ENCODE measurements at regions not wholly inside any gene's neighbourhood (a gene's known extent, or its start where the extent isn't known, plus 50 kb on each side); places are given as distances from the start of the nearest gene placed in this dataset.

DNA sequence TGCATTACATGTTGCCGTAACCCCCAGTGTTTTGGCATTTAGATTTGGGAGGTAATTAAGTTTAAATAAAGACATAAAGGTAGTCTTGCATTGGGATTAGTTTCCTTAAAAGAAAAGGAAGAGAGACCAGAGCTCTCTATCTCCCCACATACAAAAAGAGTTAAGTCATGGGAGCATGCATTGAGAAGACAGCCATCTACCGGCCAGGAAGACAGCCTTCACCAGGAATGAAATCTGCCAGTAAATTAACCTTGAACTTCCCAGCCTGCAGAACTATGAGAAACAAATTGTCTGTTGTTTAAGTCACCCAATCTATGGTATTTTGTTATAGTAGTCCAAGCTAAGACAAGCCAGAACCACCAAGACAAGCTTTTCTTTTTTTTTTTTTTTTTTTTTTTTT is 567.0 kb upstream of the CDH18 start:
- Mint-ChIP-seq H3K4me1 (no peaks in the 10 kb centered on the region), H3K36me3 (ENCODE audit: low read depth) (no peaks in the 10 kb centered on the region), H3K4me3 (no peak overlapping the region), H3K27ac (no peak overlapping the region), H3K27me3 (no peaks in the 10 kb centered on the region), H3K9me3 (peaks cover 2% of the 10 kb centered on the region)
- no peak for ATAC-seq (ENCODE audit: low read depth)
- TF ChIP-seq, protein P1, sequence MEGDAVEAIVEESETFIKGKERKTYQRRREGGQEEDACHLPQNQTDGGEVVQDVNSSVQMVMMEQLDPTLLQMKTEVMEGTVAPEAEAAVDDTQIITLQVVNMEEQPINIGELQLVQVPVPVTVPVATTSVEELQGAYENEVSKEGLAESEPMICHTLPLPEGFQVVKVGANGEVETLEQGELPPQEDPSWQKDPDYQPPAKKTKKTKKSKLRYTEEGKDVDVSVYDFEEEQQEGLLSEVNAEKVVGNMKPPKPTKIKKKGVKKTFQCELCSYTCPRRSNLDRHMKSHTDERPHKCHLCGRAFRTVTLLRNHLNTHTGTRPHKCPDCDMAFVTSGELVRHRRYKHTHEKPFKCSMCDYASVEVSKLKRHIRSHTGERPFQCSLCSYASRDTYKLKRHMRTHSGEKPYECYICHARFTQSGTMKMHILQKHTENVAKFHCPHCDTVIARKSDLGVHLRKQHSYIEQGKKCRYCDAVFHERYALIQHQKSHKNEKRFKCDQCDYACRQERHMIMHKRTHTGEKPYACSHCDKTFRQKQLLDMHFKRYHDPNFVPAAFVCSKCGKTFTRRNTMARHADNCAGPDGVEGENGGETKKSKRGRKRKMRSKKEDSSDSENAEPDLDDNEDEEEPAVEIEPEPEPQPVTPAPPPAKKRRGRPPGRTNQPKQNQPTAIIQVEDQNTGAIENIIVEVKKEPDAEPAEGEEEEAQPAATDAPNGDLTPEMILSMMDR (IDR thresholded peaks at IDR 0.05), result no peak
- no peak for DNase-seq
- CTCF ChIA-PET, result no interaction called here
- POLR2A ChIA-PET, result no interaction called here
- intact Hi-C loops (cut with micrococcal nuclease), result no loop called here

DNA sequence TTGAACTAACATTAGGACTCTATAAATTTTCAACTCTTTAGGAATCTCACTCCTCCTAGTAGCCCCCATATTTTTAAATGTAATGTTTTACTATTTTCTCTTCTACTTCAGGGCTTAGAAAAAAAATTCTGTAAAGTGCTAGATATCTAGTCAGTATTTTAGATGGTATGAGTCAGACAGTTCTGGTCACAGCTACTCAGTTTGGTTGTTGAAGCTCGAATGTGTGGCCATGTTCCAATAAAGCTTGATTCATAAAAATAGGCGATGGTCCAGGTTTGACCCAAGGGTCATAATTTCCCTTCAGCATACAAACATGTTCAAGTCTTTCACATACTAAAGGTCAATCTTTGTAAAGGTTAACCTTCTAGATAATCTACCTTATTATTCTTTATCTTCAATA is 566.0 kb upstream of the CDH18 start:
- H3K27me3 Mint-ChIP-seq, result no peaks in the 10 kb centered on the region
- no peak overlapping the region for H3K4me3 Mint-ChIP-seq
- TF ChIP-seq, protein P1 (IDR thresholded peaks at IDR 0.05), result no peak
- H3K9me3 Mint-ChIP-seq, result peaks cover 2% of the 10 kb centered on the region
- ATAC-seq (ENCODE audit: low read depth), result no peak
- intact Hi-C loops (cut with micrococcal nuclease), result no loop called here
- no peak for DNase-seq
- no peak overlapping the region for H3K27ac Mint-ChIP-seq
- CTCF ChIA-PET, result no interaction called here
- H3K4me1 Mint-ChIP-seq, result no peaks in the 10 kb centered on the region
- H3K36me3 Mint-ChIP-seq (ENCODE audit: low read depth), result no peaks in the 10 kb centered on the region
- POLR2A ChIA-PET, result no interaction called here

GRCh38 chr5:20537911-20538703 is 550.1 kb upstream of the CDH18 start:
- Mint-ChIP-seq H3K36me3 (ENCODE audit: low read depth) (no peaks in the 10 kb centered on the region), H3K9me3 (peaks cover 2% of the 10 kb centered on the region), H3K27me3 (no peaks in the 10 kb centered on the region), H3K27ac (no peak overlapping the region), H3K4me1 (no peaks in the 10 kb centered on the region), H3K4me3 (no peak overlapping the region)
- DNase-seq (no peak), ATAC-seq (ENCODE audit: low read depth) (no peak)
- TF ChIP-seq, protein P1 (IDR thresholded peaks at IDR 0.05), result no peak
- CTCF ChIA-PET, result no interaction called here
- intact Hi-C loops (cut with micrococcal nuclease), result no loop called here
- POLR2A ChIA-PET, result no interaction called here

DNA sequence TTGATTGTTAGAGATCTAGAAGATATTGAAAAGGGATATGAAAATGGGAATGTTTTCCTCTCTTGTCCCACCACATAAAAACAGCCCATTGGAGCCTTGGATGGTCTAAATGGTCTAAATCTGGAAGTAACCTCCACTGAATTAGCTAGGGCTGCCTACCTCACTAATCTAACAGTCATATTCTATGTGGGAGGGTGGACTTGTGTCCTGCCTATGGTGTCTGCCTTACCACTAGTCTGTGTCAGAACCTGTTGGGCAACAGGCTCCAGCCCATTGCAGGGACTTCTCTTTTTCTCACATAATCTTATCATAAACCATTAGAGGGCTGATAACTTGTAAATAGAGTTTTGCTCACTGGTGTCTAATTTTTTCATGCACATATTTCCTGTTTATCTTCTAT is 548.8 kb upstream of the CDH18 start:
- TF ChIP-seq, protein P1 (IDR thresholded peaks at IDR 0.05), result no peak
- Mint-ChIP-seq H3K27ac (no peak overlapping the region), H3K4me3 (no peak overlapping the region), H3K9me3 (peaks cover 6% of the 10 kb centered on the region), H3K4me1 (no peaks in the 10 kb centered on the region), H3K36me3 (ENCODE audit: low read depth) (no peaks in the 10 kb centered on the region), H3K27me3 (no peaks in the 10 kb centered on the region)
- no peak for DNase-seq
- intact Hi-C loops (cut with micrococcal nuclease), result no loop called here
- CTCF ChIA-PET, result no interaction called here
- no peak for ATAC-seq (ENCODE audit: low read depth)
- POLR2A ChIA-PET, result no interaction called here

DNA sequence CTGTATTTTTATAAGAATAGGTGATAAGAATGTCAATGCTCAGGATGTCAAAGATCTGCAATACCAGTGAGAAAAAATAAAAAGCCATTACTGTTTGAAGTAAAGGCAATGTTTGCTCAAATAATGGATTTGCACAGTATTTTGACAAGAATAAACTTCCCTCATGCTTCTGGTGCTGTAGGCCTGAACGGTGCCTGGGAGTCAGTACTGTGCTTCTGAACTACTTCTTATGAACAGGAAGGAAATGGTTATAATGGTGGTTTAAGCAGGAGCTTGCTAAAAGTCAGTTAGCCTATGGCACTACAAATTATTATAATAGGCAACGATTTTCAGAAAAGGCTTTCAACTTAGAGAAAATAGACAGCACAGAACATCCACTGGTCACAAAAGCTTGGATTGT is 548.3 kb upstream of the CDH18 start:
- Mint-ChIP-seq H3K4me3 (no peak overlapping the region), H3K36me3 (ENCODE audit: low read depth) (no peaks in the 10 kb centered on the region), H3K9me3 (peaks cover 6% of the 10 kb centered on the region), H3K27me3 (no peaks in the 10 kb centered on the region), H3K27ac (no peak overlapping the region), H3K4me1 (no peaks in the 10 kb centered on the region)
- intact Hi-C loops (cut with micrococcal nuclease), result no loop called here
- POLR2A ChIA-PET, result no interaction called here
- no peak for ATAC-seq (ENCODE audit: low read depth)
- no peak for DNase-seq
- CTCF ChIA-PET, result no interaction called here
- TF ChIP-seq, protein P1 (IDR thresholded peaks at IDR 0.05), result no peak

Measured in activated B cell treated with CpG ODN at 0.5 μM for 24 hours (primary cell).